Cardiac muscle cell (in vitro differentiated cells and primary cell): ENCODE measurements at regions not wholly inside any gene's neighbourhood (a gene's known extent, or its start where the extent isn't known, plus 50 kb on each side); places are given as distances from the start of the nearest gene placed in this dataset.
A peak's percentile ranks its signal among the peaks of the same experiment; 100 is the strongest.

Experiments
- DNase-seq, 2 donors: peaks; one replicate each; pipeline versions ENCODE4 v3.0.0 to v3.0.0-alpha.2; 2010 to 2017; ENCODE audit warnings: low read depth in 1 of 2, low spot score in 1 of 2
- H3K27ac ChIP-seq: fragments of 200-600 bp; sonication (generic); 2 replicates; pipeline ENCODE4 v1.5.1; 2016
- H3K27me3 ChIP-seq: fragments of 200-600 bp; sonication (generic); 2 replicates; pipeline ENCODE4 v1.6.0; 2016; ENCODE audit warnings: control low read depth
- H3K36me3 ChIP-seq: fragments of 200-600 bp; sonication (generic); 2 replicates; pipeline ENCODE4 v1.5.1; 2016; ENCODE audit warnings: control low read depth
- H3K4me1 ChIP-seq: fragments of 200-600 bp; sonication (generic); 2 replicates; pipeline ENCODE4 v1.8.1; 2017; ENCODE audit warnings: low read depth, mild to moderate bottlenecking, mixed run types
- H3K4me3 ChIP-seq: fragments of 200-600 bp; sonication (generic); 2 replicates; pipeline ENCODE4 v1.5.1; 2016; ENCODE audit warnings: mild to moderate bottlenecking
- H3K9me3 ChIP-seq: fragments of 200-600 bp; sonication (generic); 2 replicates; pipeline ENCODE4 v1.5.1; 2017; ENCODE audit warnings: low read depth, mild to moderate bottlenecking, control low read depth
- TF ChIP-seq, protein P1 (sequence below): IDR thresholded peaks from 2 replicates; pipeline ENCODE4 v1.5.1; 2012; ENCODE audit warnings: low read depth, mild to moderate bottlenecking, low read length

GRCh38 chr5:110134963-110135935 is 445.5 kb downstream of the MAN2A1 start:
- Histone ChIP-seq H3K9me3 (no peaks in the 10 kb centered on the region), H3K27me3 (no peaks in the 10 kb centered on the region), H3K27ac (no peak overlapping the region), H3K4me1 (no peaks in the 10 kb centered on the region), H3K4me3 (no peak overlapping the region), H3K36me3 (no peaks in the 10 kb centered on the region)
- no peak for DNase-seq
- TF ChIP-seq, protein P1, sequence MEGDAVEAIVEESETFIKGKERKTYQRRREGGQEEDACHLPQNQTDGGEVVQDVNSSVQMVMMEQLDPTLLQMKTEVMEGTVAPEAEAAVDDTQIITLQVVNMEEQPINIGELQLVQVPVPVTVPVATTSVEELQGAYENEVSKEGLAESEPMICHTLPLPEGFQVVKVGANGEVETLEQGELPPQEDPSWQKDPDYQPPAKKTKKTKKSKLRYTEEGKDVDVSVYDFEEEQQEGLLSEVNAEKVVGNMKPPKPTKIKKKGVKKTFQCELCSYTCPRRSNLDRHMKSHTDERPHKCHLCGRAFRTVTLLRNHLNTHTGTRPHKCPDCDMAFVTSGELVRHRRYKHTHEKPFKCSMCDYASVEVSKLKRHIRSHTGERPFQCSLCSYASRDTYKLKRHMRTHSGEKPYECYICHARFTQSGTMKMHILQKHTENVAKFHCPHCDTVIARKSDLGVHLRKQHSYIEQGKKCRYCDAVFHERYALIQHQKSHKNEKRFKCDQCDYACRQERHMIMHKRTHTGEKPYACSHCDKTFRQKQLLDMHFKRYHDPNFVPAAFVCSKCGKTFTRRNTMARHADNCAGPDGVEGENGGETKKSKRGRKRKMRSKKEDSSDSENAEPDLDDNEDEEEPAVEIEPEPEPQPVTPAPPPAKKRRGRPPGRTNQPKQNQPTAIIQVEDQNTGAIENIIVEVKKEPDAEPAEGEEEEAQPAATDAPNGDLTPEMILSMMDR = no peak

DNA sequence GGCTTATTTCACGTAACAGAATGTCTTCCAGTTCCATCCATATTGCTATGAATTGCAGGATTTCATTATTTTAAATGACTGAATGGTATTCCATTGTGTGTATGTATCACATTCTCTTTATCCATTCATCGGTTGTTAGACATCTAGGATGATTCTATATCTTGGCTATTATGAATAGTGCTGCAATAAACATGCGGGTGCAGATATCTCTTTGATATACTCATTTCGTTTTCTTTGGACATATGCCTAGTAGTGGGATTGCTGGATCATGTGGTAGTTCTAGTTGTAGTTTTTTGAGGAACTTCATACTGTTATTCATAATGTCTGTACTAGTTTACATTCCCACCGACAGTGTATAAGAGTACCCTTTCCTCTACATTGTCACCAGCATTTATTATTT is 460.5 kb downstream of the MAN2A1 start:
- TF ChIP-seq, protein P1 = no peak
- H3K27ac ChIP-seq = no peak overlapping the region
- H3K4me3 ChIP-seq = no peak overlapping the region
- no peaks in the 10 kb centered on the region for H3K36me3 ChIP-seq
- no peaks in the 10 kb centered on the region for H3K27me3 ChIP-seq
- DNase-seq = no peak
- H3K4me1 ChIP-seq = no peaks in the 10 kb centered on the region
- no peaks in the 10 kb centered on the region for H3K9me3 ChIP-seq

DNA sequence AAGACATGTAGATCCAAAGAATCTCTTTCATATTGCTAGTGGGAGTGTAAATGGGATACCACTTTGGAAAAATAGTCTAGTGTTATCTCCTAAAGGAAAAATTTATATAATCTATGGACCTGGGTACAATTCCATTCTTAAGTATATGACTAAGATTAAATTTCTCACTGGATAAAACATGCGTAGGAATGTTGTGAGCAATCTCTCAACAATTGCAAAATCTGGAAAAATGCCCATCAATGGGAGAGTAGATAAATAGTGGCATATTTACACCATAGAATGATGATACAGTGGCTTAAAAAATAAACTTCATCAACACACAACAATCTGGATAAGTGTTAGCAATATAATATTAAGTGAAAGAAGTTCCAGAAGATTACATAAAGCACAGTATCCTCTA is 469.5 kb downstream of the MAN2A1 start:
- H3K27me3 ChIP-seq = no peaks in the 10 kb centered on the region
- H3K36me3 ChIP-seq = no peaks in the 10 kb centered on the region
- peak in 1 of 2 donors; percentile 38 for DNase-seq
- TF ChIP-seq, protein P1 = no peak
- no peak overlapping the region for H3K27ac ChIP-seq
- no peak overlapping the region for H3K4me3 ChIP-seq
- H3K9me3 ChIP-seq = no peaks in the 10 kb centered on the region
- H3K4me1 ChIP-seq = no peaks in the 10 kb centered on the region

DNA sequence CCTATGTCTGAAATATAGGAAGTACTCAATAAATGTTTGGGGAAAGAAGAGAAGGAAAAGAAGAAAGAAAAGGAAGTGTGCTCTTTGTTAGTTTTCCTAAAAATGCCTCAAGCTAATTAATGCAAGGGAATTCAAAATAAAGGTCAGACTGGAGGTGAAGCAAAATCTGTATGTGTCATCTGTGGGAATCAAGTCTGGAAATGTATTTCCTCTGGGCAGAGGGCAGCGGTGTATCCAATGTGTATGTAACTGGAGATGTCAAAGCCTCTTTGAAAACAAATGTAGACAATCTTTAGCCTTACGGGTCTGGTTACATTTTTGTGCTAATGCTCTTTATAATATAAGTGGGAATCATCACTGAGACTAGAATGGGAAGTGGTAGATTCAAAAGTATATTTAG is 471.4 kb downstream of the MAN2A1 start:
- H3K4me3 ChIP-seq = no peak overlapping the region
- H3K36me3 ChIP-seq = no peaks in the 10 kb centered on the region
- no peak overlapping the region for H3K27ac ChIP-seq
- TF ChIP-seq, protein P1 = no peak
- H3K9me3 ChIP-seq = no peaks in the 10 kb centered on the region
- no peaks in the 10 kb centered on the region for H3K4me1 ChIP-seq
- no peak for DNase-seq
- H3K27me3 ChIP-seq = no peaks in the 10 kb centered on the region

DNA sequence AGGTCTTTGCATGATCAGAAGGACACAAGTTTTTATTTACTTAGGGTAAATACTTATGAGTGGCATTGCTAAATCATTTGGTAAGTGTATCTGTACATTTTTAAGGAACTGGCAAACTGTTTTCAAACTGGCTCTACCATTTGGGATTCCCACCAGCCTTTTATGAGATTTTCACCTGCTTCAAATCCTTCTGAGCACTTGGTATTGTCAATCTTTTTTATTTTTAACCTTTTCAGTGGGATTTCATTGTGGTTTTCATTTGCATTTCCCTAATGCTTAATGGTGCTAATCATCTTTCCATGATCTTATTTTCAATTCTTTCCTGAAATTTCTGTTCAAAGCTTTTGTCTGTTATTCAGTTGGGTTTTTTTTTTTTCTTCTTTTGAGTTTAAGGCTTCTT is 475.6 kb downstream of the MAN2A1 start:
- no peaks in the 10 kb centered on the region for H3K27me3 ChIP-seq
- no peak overlapping the region for H3K27ac ChIP-seq
- H3K9me3 ChIP-seq = no peaks in the 10 kb centered on the region
- H3K36me3 ChIP-seq = no peaks in the 10 kb centered on the region
- TF ChIP-seq, protein P1 = no peak
- H3K4me1 ChIP-seq = no peaks in the 10 kb centered on the region
- DNase-seq = no peak
- no peak overlapping the region for H3K4me3 ChIP-seq
